ENCODE measurements at regions not wholly inside any gene's neighbourhood (a gene's known extent, or its start where the extent isn't known, plus 50 kb on each side); places are given as distances from the start of the nearest gene placed in this dataset.
"Not testable (repeated sequence)": the region's sequence is repeated elsewhere in the genome, so short reads cannot be mapped to it uniquely, and the experiment has no call there.

- DNase-seq = no peak
Observed at GRCh38 chr2:37783545-37783944, 112.1 kb upstream of the CDC42EP3 start.

DNA sequence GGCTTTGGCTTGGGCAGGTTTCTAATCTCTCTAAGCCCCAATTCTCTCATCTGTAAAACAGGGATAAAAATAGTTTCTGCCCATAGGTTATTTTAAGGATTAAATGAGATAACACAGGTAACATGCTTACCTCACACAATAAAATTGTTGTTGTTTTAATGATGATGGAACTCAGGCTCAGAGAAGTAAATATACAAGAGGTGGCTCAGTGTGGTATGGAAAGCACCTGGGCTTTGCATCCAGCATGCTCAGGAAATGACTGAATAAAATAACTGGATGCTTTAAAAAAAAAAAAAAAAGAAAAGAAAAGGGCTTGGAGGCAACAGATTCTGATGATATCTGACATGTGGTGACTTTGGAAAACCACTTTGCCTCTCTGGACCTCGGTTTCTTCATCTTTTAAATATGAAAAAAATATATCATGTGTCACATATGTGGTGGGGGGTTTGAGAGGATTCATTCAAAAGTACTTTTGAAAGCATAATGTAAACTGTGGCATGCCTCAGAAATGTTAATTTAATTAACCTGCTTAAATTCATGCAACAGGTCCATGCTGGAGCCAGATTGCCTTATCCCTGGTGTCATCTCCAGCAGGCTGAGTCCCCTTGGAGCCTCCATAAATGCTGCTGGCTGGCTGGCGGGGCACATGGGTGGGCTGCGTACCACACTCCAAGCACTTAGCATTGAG is 112.8 kb upstream of the CDC42EP3 start:
- no peak for DNase-seq

- no peak for DNase-seq
Observed at GRCh38 chr2:37784759-37785149, 113.3 kb upstream of the CDC42EP3 start.

- no peak for DNase-seq
Observed at GRCh38 chr2:37786191-37786698, 114.8 kb upstream of the CDC42EP3 start.

DNA sequence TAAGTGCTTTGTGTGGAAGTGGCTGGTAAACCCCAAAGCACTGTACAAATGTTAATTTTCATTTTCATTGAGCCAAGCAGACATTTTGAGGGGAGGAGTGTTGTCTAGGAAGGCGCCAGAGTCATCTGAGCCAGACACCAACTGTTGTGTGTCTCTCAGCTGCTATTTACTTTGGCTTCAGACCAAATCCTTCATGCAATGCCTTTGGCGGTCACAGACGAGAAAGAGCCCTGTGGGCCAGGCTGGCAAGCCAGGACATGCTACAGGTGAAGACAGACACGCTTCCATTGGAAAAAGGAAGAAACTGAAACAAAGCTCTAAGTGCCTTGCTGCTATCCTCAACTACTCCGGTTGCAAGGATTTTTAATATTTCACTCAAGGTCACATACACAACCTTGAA is 115.4 kb upstream of the CDC42EP3 start:
- DNase-seq = no peak

GRCh38 chr2:37788602-37789209 is 117.3 kb upstream of the CDC42EP3 start:
- DNase-seq = no peak

DNA sequence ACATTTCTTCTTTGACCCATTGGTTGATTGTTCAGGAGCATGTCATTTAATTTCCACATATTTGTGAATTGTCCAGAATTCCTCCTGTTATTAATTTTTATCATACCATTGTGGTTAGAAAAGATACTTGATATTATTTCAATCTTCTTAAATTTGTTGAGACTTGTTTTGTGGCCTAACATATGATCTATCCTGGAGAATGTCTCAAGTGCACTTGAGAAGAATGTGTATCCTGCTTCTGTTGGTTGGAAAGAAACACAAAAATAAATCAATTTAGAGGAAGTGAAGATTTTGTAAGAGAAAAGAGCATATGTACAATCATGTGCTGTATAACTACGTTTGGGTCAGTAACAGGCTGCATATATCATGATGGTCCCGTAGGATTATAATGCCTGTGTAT is 118.6 kb upstream of the CDC42EP3 start:
- no peak for DNase-seq

- no peak for DNase-seq
Observed at GRCh38 chr2:37790462-37790861, 119.0 kb upstream of the CDC42EP3 start.

- DNase-seq = no peak
Observed at GRCh38 chr2:37792366-37792765, 120.9 kb upstream of the CDC42EP3 start.

- DNase-seq = no peak
Observed at GRCh38 chr2:37793004-37793403, 121.6 kb upstream of the CDC42EP3 start.

DNA sequence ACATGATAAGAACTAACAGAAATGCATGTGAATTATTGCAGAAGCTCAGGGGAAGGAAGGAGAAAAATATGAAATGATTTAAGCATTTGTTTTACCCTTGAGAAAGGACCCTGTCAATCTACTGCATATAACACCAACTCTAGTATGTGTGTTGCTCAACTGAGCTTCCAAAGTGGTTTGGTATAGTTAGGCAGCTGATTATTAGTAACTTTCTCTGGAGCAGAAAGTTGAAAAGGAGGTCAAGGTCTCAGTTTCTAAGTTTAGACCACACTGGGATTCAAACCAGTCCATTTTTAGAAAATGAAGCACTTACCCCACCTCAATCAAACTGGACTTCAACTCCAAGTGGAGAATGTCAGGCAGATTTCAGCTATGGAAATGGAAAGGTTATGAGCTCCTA is 123.3 kb upstream of the CDC42EP3 start:
- DNase-seq = no peak

DNA sequence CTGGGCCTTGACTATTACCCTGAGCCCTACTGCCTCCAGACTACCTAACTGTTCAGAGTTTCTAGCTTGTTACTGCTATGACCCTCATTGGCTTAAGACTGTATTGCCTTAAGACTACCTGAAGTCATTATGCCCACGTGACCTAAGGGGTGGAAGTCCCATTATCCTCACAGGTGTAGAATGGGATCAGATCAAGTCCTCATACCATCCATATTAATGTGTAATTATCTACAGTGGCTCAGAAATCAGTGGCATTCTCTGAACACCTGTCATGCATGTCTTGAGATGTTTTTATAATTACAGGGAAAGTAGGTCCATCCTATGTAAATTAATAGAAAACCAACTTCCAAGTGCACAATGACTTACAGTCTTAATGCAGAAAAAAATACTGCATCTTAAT is 124.0 kb upstream of the CDC42EP3 start:
- DNase-seq = no peak

- DNase-seq = no peak
Observed at GRCh38 chr2:37795938-37796337, 124.5 kb upstream of the CDC42EP3 start.

GRCh38 chr2:37796481-37796880 is 125.0 kb upstream of the CDC42EP3 start:
- DNase-seq = no peak

DNA sequence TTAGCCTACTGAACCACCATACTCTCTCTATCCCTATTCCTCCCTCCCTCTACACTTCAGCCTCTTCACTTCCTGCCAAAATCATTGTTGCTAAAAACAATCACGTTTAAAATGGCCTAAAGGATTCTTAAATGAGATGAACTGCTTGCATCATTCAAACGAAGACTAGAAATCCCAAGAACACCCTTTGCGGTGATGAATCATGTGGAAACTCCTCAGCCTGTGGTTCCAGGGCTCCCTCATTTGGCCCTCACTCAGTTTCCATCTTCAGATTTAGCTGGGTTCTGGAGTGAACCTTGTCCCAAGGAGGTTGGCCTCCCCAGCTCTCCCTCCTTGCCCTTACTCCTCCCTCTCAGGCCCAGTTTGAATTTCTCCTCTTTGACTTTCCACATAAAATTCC is 125.6 kb upstream of the CDC42EP3 start:
- DNase-seq = no peak

- DNase-seq = no peak
Observed at GRCh38 chr2:37798315-37799005, 126.6 kb upstream of the RMDN2 start.

- DNase-seq = no peak
Observed at GRCh38 chr2:37800176-37800858, 124.8 kb upstream of the RMDN2 start.

- no peak for DNase-seq
Observed at GRCh38 chr2:37802211-37802752, 122.8 kb upstream of the RMDN2 start.

DNA sequence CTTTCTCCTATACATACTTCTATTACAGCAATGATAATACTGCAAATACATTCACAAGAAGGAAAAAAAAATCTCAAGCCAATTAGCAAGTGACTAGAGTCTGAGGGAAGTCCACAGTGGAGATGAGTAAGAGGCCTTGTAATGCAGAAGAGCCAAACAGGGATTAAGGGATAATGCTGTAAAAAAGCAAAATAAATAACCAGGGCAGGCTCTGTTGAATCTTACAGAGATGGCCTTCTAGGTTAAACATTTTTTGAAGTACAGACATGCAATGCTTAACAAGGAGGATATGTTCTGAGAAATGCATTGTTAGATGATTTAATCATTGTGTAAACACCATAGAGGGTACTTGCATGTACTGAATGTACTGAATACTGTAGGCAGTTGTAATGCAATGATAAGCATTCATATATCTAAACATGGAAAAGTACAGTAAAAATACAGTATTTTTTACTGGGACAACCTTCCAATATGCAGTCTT is 122.1 kb upstream of the RMDN2 start:
- DNase-seq = no peak

DNA sequence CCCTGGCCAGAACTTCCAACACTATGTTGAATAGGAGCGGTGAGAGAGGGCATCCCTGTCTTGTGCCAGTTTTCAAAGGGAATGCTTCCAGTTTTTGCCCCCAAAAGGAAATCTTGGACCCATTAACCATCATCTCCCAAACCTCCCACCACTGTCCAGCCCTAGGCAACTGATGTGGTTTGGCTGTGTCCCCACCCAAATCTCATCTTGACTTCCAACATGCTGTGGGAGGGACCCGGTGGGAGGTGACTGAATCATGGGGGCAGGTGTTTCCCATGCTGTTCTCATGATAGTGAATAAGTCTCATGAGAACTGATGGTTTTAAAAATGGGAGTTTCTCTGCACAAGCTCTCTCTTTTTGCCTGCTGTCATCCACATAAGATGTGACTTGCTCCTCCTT is 119.1 kb upstream of the RMDN2 start:
- DNase-seq = not testable (repeated sequence)

DNA sequence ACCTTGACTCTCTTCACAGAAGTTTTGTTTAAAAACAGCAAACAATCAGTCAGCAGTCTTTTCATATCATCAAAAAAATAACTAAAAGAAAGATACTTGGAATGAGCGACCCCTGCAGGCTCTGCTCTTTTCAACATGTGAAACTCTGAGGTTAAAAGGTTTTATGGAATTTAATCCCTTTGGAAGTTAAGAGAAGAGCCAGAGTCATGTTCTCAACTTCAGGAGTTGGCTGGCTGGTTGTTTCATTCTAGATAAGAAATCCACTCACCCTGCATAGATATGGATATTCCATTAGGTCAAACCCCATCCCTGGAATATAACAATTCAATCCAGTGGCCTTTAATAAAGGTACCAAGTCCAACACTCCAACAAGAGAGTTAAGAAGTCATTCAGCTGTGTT is 115.6 kb upstream of the RMDN2 start:
- DNase-seq = no peak

GRCh38 chr2:37809931-37810570 is 115.0 kb upstream of the RMDN2 start:
- DNase-seq = no peak

DNA sequence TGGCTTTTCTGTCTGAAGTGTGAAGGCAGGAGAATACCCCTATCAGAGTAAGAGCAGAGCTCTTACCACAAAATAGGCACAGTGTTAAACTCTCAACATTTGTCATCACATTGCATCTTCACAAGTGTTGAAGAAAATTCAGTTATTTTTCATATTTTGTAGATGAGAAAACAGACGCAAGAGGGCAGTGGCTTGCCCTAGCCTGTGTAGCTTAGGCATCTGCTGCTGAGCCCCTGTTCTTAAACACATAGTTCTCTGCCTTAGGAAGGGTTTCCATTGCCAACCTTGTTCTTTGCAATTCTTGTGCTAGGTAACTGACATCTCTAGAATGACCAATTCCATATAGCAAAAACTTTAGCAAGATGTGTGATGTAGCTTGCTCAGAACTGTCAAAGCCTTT is 112.7 kb upstream of the RMDN2 start:
- no peak for DNase-seq

Measured in activated CD4-positive, alpha-beta T cell treated with anti-CD3 and anti-CD28 coated beads, Interleukin-10, Interleukin-2, amounts not matched to agents 100 ng/mL and 50 ng/mL, durations not matched to agents 16 hours and 8 hours (primary cell).